Effector memory CD8-positive, alpha-beta T cell (primary cell): ENCODE measurements at regions not wholly inside any gene's neighbourhood (a gene's known extent, or its start where the extent isn't known, plus 50 kb on each side); places are given as distances from the start of the nearest gene placed in this dataset.
"Not testable (repeated sequence)": the region's sequence is repeated elsewhere in the genome, so short reads cannot be mapped to it uniquely, and the experiment has no call there.

Source experiments
- ATAC-seq: fragments of 150-1000 bp; cut with Tn5 transposase; replicated peaks from 2 replicates; pipeline ENCODE4 v1.10.0; 2021; ENCODE audit warnings: mild to moderate bottlenecking, moderate library complexity
- DNase-seq, 3 experiments: peaks; one replicate each; pipeline ENCODE4 v3.0.0; 2021
- H3K27ac Mint-ChIP-seq, 2 donors: one replicate each; pipeline ENCODE4 v1.8.0; 2022; ENCODE audit warnings: mild to moderate bottlenecking in 2 of 2, mixed read lengths in 2 of 2, moderate library complexity in 2 of 2
- H3K27me3 Mint-ChIP-seq, 2 donors: one replicate each; pipeline ENCODE4 v1.8.0; 2022; ENCODE audit warnings: mixed read lengths in 2 of 2
- H3K36me3 Mint-ChIP-seq: one replicate; pipeline ENCODE4 v1.8.0; 2022; ENCODE audit warnings: mild to moderate bottlenecking, moderate library complexity, mixed read lengths; ENCODE audit not compliant: insufficient read depth
- H3K4me1 Mint-ChIP-seq, 2 donors: one replicate each; pipeline ENCODE4 v1.8.0; 2022; ENCODE audit warnings: low read depth in 2 of 2, mixed read lengths in 2 of 2
- H3K4me3 Mint-ChIP-seq, 2 donors: one replicate each; pipeline ENCODE4 v1.8.0; 2022; ENCODE audit warnings: mild to moderate bottlenecking in 2 of 2, mixed read lengths in 2 of 2, moderate library complexity in 2 of 2
- H3K9me3 Mint-ChIP-seq, 2 donors: one replicate each; pipeline ENCODE4 v1.8.0; 2022; ENCODE audit warnings: mixed read lengths in 2 of 2

DNA sequence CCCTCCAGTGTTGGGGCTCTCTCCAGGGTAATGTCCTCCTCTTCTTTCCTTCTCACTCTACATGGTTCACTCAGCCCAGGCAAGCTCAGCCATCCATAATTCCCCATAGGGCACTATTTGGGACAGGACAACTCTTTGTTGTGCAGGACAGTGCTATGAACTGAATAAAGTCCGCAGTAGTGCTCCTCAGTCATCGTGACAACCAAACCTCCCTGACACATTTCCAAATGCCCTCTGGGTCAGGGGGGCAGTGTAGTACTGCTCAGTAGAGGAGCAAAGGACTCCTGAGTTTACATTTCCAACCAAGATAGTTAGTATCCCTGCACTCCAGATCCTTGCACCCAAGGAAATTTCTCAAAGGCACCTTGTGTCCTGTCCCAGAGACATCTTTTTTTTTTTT, 97.4 kb upstream of the TERB2 start:
- not testable (repeated sequence) for H3K27me3 Mint-ChIP-seq, ATAC-seq, H3K4me3 Mint-ChIP-seq, DNase-seq, H3K27ac Mint-ChIP-seq, H3K9me3 Mint-ChIP-seq, H3K36me3 Mint-ChIP-seq, H3K4me1 Mint-ChIP-seq

DNA sequence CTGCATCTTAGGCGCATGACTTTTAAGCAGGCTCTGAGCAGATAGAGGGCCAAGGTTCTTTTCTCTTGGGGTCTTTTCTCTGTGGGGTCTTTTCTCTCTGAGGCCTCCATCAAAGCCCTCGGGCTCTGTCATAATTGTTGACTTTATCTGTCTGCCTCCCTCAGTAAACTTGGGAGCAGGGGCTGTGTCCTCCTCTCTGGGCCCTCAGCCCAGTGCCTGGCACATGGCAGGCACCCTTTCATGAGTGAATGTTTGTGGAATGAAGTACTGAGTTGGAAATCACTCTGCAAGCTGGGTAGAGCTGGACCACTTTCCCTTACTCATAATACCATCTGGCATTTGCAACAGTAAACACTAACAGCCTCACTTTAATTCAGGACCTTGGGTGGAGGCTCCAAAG, 96.3 kb upstream of the TERB2 start:
- not testable (repeated sequence) for ATAC-seq, H3K36me3 Mint-ChIP-seq, H3K4me1 Mint-ChIP-seq, H3K4me3 Mint-ChIP-seq, H3K27me3 Mint-ChIP-seq, H3K9me3 Mint-ChIP-seq, DNase-seq, H3K27ac Mint-ChIP-seq

DNA sequence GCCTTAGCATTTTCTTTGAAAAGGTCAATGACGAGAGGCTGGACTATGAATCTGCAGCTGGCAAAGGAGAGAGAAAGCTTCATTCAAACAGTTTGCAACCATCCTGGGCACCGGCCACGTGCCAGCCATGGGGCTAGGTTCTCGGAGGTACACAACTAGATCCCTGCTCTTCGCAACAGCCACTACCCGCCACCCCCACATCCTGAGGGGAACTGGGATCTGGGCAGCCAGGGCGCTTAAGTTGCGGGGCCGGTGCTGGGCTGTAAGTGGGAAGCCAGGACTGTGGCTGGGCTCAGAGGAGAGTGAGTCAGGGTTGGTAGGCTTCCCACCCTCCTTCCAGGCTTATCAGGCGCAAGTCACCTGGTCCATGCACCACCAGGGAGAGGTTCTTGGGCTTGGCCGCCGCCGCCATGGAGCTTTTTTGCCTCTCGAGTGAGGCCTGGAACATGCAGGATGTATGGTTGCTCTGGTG, 95.0 kb upstream of the TERB2 start:
- H3K27me3 Mint-ChIP-seq: peaks cover 2 to 8% of the 10 kb centered on the region in 2 donors
- no peaks in the 10 kb centered on the region for H3K36me3 Mint-ChIP-seq
- DNase-seq (no peak), ATAC-seq (no peak)
- H3K4me1 Mint-ChIP-seq: no peaks in the 10 kb centered on the region
- H3K27ac Mint-ChIP-seq: no peak overlapping the region
- H3K4me3 Mint-ChIP-seq: no peak overlapping the region
- H3K9me3 Mint-ChIP-seq: no peaks in the 10 kb centered on the region

DNA sequence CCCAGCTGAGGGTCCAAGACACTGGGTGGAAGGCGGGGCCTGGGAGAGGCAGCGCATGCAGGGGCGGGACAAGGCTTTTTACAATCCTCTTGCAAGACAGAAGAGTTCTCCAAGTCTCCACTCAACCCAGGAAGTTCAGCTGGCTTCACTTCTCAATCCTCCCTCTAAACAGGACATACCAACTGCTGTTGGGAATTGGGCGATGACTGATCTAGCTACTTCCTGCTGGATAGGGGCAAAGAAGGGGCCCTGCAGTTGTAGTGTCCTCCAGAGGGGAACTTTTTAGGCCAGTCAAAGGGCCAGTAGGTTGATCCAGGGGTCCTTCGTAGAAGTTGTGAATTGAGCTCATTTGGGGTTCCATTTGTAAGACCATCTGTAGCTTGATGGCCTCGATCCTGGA, 94.6 kb upstream of the TERB2 start:
- ATAC-seq: no peak
- DNase-seq: no peak
- Mint-ChIP-seq H3K27ac (no peak overlapping the region), H3K27me3 (peaks cover 7 to 8% of the 10 kb centered on the region in 2 donors), H3K36me3 (no peaks in the 10 kb centered on the region), H3K4me3 (no peak overlapping the region), H3K4me1 (no peaks in the 10 kb centered on the region), H3K9me3 (no peaks in the 10 kb centered on the region)

DNA sequence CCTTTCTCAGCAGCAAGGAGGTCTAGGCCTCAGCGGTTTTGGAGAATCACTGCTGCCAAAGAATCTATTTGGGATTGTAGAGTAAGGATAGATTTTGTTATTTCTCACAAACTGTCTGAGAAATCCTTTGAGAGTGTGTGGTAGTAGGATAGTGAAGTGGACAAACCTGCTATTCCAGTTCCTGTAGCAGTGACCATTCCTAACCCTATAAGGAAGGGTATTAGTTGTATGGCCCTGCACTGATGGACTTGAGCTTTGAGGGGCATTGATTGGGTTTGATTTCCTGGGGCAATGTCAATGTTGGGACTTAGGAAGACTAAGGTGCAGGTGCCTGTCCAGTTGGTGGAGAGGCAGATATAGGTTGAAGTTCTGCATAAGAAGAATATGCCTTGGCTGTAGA, 93.6 kb upstream of the TERB2 start:
- not testable (repeated sequence) for H3K9me3 Mint-ChIP-seq, H3K36me3 Mint-ChIP-seq, ATAC-seq, H3K27ac Mint-ChIP-seq, H3K4me3 Mint-ChIP-seq, H3K4me1 Mint-ChIP-seq, H3K27me3 Mint-ChIP-seq, DNase-seq

DNA sequence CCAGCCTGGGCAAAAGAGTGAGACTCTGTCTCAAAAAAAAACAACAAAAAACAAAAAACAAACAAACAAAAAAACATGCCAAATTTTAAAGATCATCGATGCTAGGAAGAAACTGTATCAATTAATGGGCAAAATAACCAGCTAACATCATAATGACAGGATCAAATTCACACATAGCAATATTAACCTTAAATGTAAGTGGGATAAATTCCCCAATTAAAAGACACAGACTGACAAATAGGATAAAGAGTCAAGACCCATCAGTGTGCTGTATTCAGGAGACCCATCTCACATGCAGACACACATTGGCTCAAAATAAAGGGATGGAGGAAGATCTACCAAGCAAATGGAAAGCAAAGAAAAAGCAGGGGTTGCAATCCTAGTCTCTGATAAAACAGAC, 88.4 kb upstream of the TERB2 start:
- H3K36me3 Mint-ChIP-seq, ATAC-seq, H3K27ac Mint-ChIP-seq, H3K9me3 Mint-ChIP-seq, H3K4me3 Mint-ChIP-seq, H3K4me1 Mint-ChIP-seq, DNase-seq: not testable (repeated sequence)
- peaks cover 5 to 15% of the 10 kb centered on the region in 2 donors for H3K27me3 Mint-ChIP-seq

DNA sequence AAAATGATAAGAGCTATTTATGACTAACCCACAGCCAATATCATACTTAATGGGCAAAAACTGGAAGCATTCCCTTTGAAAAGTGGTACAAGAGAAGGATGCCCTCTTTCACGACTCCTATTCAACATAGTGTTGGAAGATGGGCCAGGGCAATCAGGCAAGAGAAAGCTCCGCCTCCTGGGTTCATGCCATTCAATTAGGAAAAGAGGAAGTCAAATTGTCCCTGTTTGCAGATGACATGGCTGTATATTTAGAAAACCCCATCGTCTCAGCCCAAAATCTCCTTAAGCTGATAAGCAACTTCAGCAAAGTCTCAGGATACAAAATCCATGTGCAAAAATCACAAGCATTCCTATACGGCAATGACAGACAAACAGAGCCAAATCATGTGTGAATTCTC, 86.4 kb upstream of the TERB2 start:
- not testable (repeated sequence) for H3K36me3 Mint-ChIP-seq, H3K27ac Mint-ChIP-seq, ATAC-seq, H3K4me1 Mint-ChIP-seq, H3K4me3 Mint-ChIP-seq, DNase-seq, H3K9me3 Mint-ChIP-seq
- H3K27me3 Mint-ChIP-seq: peaks cover 0 to 15% of the 10 kb centered on the region in 2 donors

DNA sequence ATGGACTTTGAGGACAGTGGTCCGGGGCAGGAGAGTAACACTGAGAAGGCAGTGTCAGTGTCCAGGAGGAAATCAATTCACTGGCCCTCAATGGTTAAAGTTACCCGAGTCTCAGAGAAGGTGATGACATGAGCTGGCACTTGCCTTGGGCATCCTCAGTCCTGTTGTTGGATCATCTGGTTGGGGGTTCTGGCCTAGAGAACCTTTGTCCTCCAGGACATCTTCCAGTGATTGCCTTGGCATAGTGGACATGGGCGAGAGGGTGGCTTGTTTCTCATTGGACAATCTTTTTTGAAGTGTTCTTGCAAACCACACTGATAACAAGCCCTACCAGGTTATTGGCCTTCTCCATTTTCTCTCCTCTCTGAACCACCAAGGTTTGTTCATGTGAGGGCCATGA, 83.4 kb upstream of the TERB2 start:
- H3K4me3 Mint-ChIP-seq: no peak overlapping the region
- peaks cover 4 to 14% of the 10 kb centered on the region in 2 donors for H3K9me3 Mint-ChIP-seq
- no peaks in the 10 kb centered on the region for H3K4me1 Mint-ChIP-seq
- ATAC-seq (no peak), DNase-seq (no peak)
- no peak overlapping the region for H3K27ac Mint-ChIP-seq
- H3K27me3 Mint-ChIP-seq: peaks cover 0 to 3% of the 10 kb centered on the region in 2 donors
- no peaks in the 10 kb centered on the region for H3K36me3 Mint-ChIP-seq

DNA sequence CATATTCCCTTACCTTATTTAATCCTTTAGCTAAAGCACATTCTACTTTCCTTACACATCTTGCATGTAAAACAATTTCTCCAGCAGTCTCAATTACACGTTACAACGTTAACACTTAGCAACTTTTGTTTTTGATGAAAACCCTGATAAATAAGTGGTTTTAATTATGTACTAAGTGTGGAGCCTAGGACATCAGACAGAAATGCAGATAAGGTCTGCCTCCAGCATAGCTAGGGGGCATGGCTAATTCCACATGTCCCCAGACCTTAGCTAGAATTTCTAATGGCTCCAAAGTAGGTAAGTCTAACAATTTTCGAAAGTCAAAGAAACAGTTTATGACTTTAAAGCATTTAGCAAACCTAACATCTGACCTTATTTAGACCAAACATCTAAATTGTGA, 77.4 kb upstream of the TERB2 start:
- DNase-seq (no peak), ATAC-seq (no peak)
- H3K27me3 Mint-ChIP-seq: peaks cover 11 to 13% of the 10 kb centered on the region in 2 donors
- no peak overlapping the region for H3K4me3 Mint-ChIP-seq
- peaks cover 3% of the 10 kb centered on the region in 2 donors for H3K4me1 Mint-ChIP-seq
- no peaks in the 10 kb centered on the region for H3K36me3 Mint-ChIP-seq
- no peak overlapping the region for H3K27ac Mint-ChIP-seq
- peaks cover 4 to 14% of the 10 kb centered on the region in 2 donors for H3K9me3 Mint-ChIP-seq

DNA sequence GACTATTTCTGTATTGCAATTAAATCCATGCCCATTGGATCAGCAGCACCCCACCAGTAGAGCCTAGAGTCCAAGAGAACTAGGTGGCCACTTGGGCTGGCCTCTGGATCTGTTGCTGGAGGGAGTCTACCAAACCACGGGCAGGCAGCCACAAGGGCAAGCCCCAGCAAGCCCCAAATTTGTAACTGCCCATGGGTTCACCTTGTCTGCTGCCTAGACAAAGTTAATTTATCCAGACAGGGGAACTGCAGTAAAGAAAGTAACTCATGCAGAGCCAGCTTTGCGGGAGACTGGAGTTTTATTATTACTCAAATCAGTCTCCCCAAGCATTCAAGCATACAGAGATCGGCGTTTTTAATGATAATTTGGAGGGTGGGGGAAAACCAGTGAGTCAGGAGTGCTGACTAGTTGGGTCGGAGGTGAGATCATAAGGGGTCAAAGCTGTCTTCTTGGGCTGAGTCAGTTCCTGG, 74.0 kb upstream of the TERB2 start:
- Mint-ChIP-seq H3K9me3 (no peaks in the 10 kb centered on the region), H3K36me3 (no peaks in the 10 kb centered on the region), H3K27me3 (peaks cover 11 to 13% of the 10 kb centered on the region in 2 donors), H3K27ac (no peak overlapping the region), H3K4me1 (peaks cover 3% of the 10 kb centered on the region in 2 donors), H3K4me3 (no peak overlapping the region)
- ATAC-seq (no peak), DNase-seq (no peak)

DNA sequence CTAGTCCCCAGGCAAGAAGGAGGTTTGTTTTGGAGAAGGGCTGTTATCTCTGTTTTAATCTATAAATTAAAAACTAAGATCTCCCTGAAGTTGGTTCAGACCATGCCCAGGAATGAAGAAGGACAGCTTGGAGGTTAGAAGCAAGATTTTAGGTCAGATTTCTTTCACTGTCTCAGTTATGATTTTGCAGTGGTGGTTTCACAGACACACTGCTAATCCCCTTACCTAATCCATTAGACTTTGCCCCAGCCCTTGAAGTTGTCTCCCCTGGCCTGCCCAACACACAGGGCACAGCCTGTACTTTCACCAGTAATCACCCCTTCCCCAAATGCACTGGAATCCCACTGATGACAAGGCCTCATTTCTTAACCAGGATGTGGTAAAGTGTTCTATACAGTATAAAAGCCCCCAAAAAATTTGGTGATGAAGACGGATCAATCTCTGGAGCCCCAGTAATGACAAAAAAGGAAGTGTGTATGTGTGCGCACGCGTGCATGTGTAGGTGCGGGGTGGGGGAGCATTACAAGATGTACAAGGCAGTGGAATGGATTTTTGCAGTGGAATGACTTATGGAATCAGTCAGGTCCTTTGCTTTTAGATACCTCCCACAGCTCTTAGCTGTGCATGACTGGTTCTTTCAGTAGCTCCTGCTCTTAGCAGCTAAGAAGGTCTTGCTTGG, 73.1 kb upstream of the TERB2 start:
- Mint-ChIP-seq H3K9me3 (no peaks in the 10 kb centered on the region), H3K27ac (no peak overlapping the region), H3K36me3 (no peaks in the 10 kb centered on the region), H3K4me1 (peaks cover 3% of the 10 kb centered on the region in 2 donors), H3K27me3 (peaks cover 11 to 13% of the 10 kb centered on the region in 2 donors), H3K4me3 (no peak overlapping the region)
- ATAC-seq (no peak), DNase-seq (no peak)

DNA sequence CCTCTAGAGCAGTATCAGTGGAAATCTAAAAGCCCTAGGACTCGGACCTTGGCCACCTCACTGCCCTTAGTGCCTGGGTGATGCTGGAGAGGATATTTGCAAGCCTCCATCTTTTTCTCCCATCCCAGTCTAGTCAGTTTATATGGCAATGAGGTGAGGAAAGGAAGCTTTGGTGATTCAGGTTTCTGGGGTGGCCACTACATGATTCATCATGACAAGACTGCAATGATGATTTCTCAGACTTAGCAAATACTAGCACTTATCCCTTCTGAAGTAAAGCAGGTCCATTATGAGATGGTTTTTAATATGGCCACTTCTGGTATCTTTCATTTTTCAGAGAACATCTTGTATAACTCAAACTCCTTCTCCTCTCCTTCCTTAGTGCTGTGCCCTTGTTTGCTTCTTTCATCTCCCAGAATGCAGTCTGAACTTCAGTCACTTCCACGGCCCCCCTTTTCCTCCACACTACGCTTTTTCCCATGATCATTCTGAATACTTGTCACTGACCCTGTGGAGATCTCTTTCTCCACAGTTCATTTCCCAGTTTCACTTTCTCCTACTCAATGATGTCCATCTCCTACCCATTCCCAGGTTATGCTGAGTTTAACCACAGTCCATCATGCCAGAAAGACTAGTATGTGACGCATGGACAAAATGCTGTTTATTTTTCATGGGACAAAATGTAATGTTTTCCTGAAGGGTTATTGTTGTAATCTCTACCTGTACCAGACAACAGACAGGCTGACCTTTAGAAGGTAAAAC, 57.4 kb upstream of the TERB2 start:
- H3K27ac Mint-ChIP-seq, ATAC-seq, DNase-seq, H3K4me1 Mint-ChIP-seq, H3K9me3 Mint-ChIP-seq, H3K4me3 Mint-ChIP-seq, H3K36me3 Mint-ChIP-seq: not testable (repeated sequence)
- H3K27me3 Mint-ChIP-seq: peaks cover 18 to 19% of the 10 kb centered on the region in 2 donors

DNA sequence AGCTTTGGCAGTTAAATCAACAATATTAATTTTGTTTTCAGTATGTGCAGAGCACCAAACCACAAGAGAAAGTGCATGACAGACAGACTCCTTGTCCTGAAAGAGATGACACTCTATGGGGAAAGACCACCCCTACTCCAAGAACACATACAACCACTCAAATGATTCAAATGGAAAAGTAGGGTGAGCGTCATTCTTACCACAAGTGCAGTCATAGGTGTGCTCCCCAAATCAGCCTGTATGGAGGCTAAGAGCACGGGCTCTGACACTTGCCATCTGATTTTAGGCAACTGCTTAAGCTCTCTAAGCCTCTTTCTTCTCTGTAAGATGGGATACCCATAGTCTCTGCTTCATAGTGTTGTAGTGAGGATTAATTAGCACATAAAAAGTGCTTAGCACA, 56.7 kb upstream of the TERB2 start:
- not testable (repeated sequence) for H3K36me3 Mint-ChIP-seq, H3K4me3 Mint-ChIP-seq, H3K27ac Mint-ChIP-seq, ATAC-seq, H3K4me1 Mint-ChIP-seq, DNase-seq, H3K9me3 Mint-ChIP-seq
- peaks cover 11 to 14% of the 10 kb centered on the region in 2 donors for H3K27me3 Mint-ChIP-seq

DNA sequence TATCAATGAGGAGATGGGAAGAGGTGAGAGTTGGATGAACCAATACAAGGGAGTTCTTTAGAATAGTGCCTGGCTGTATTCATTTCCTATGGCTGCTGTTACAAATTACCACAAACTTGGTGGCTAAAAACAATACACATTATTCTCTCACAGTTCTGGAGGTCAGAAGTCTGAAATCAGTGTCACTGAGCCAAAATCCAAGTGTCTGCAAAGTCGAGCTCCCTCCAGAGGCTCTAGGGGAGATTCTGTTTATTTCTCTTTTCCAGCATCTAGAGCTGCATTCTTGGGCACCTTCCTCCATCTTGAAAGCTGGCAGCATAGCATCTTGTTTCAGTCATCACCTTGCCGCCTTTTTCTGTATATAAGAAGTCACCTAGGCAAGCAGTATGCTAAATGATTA, 55.7 kb upstream of the TERB2 start:
- H3K27me3 Mint-ChIP-seq, H3K9me3 Mint-ChIP-seq: not testable (repeated sequence)

More for the DNA sequence above, 55.7 kb upstream of the TERB2 start:
- H3K36me3 Mint-ChIP-seq, ATAC-seq, H3K4me1 Mint-ChIP-seq, H3K4me3 Mint-ChIP-seq, DNase-seq, H3K27ac Mint-ChIP-seq: not testable (repeated sequence)
